ENCODE measurements at regions not wholly inside any gene's neighbourhood (a gene's known extent, or its start where the extent isn't known, plus 50 kb on each side); places are given as distances from the start of the nearest gene placed in this dataset.

DNA sequence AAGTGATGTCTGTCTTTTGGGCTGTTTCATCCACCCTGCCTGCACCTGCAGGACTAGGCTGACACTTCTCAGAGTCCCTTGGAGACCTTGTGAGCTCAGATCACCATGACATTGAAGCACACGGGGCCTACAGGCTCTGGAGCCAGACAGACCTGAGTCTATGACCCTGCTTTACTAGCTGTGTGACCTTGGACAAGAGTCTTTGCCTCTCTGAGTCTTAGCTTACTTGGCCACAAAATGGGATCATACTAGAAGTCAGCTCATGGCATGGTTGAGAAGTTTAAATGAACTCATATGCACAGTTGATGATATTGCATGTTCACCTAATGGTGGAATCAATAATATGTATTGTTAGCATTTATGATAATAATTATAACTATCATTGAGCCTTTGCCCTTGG lies 102.9 kb upstream of the SMAD3 start:
- no peak overlapping the region for H3K27ac ChIP-seq
- no peaks in the 10 kb centered on the region for H3K36me3 ChIP-seq
- H3K4me3 ChIP-seq (ENCODE audit: low read depth in 1 of 2, low read length in 1 of 2): no peak overlapping the region
- no peak for TF ChIP-seq CTCF (IDR thresholded peaks at IDR 0.05)
- no peaks in the 10 kb centered on the region for H3K9me3 ChIP-seq
- no peaks in the 10 kb centered on the region for H3K4me1 ChIP-seq (ENCODE audit: control insufficient read depth in 1 of 2, insufficient read depth in 1 of 2, low read depth in 1 of 2, low read length in 1 of 2)
- peaks cover 44% of the 10 kb centered on the region for H3K27me3 ChIP-seq

- no peak for TF ChIP-seq CTCF (IDR thresholded peaks at IDR 0.05)
- no peak overlapping the region for H3K4me3 ChIP-seq (ENCODE audit: low read depth in 1 of 2, low read length in 1 of 2)
- H3K4me1 ChIP-seq (ENCODE audit: control insufficient read depth in 1 of 2, insufficient read depth in 1 of 2, low read depth in 1 of 2, low read length in 1 of 2): no peaks in the 10 kb centered on the region
- no peak overlapping the region for H3K27ac ChIP-seq
- no peaks in the 10 kb centered on the region for H3K9me3 ChIP-seq
- H3K36me3 ChIP-seq: no peaks in the 10 kb centered on the region
- H3K27me3 ChIP-seq: peaks cover 43% of the 10 kb centered on the region
Measured at GRCh38 chr15:66963084-66963483, 102.3 kb upstream of the SMAD3 start.

DNA sequence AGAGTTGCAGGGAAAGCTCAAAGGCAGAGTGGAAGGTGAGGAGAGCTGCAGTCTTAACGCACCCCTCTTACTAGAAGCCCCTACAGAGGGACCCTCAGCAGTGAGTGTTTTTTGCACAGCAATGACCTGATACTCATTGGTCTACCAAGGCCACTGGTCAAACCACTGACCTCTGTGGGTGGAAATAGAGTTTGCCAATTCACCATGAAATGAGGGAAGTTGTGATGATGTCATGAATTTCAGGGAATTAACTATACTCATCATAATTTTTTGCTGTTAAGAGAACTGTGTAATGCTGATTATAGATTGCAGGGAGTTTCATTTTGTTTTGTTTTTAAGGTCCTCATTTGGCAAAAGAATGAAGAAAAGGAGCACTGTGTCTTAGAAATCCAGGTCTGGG lies 101.7 kb upstream of the SMAD3 start:
- no peak overlapping the region for H3K27ac ChIP-seq
- no peaks in the 10 kb centered on the region for H3K9me3 ChIP-seq
- H3K36me3 ChIP-seq: no peaks in the 10 kb centered on the region
- no peak for TF ChIP-seq CTCF (IDR thresholded peaks at IDR 0.05)
- H3K4me1 ChIP-seq (ENCODE audit: control insufficient read depth in 1 of 2, insufficient read depth in 1 of 2, low read depth in 1 of 2, low read length in 1 of 2): no peaks in the 10 kb centered on the region
- peaks cover 42% of the 10 kb centered on the region for H3K27me3 ChIP-seq
- no peak overlapping the region for H3K4me3 ChIP-seq (ENCODE audit: low read depth in 1 of 2, low read length in 1 of 2)

DNA sequence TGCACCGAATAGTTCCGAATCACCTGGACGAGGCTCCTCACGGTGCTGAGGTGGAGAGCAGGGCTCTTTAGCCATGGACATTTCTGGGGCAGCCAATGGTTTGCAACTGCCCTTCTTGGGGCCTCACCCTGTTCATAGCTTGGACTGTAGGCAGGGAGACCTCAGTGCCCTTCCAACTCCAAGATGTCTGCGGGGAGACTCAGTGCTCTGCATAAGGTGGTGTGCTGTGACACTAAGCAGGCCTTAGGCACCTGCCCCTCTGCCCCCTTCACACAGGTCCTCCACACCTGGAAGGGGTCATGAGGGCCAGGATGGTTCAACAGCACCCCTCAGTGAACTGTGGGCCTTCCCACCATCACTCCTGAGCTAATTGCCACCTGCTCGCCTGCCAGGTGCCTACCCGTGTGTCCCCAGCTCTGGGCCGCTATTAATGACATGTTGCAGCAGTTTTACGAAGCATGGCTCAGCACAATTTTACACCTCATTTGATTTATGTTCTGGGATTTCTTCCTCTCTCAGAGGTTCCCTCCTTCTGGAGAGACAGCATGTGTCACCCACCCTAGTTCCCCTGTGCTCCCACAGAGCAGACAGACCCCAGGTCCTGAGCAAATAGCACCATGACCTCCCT lies 101.2 kb upstream of the SMAD3 start:
- H3K4me3 ChIP-seq (ENCODE audit: low read depth in 1 of 2, low read length in 1 of 2): no peak overlapping the region
- no peaks in the 10 kb centered on the region for H3K9me3 ChIP-seq
- H3K36me3 ChIP-seq: no peaks in the 10 kb centered on the region
- H3K27me3 ChIP-seq: peaks cover 36% of the 10 kb centered on the region
- no peak overlapping the region for H3K27ac ChIP-seq
- no peaks in the 10 kb centered on the region for H3K4me1 ChIP-seq (ENCODE audit: control insufficient read depth in 1 of 2, insufficient read depth in 1 of 2, low read depth in 1 of 2, low read length in 1 of 2)
- no peak for TF ChIP-seq CTCF (IDR thresholded peaks at IDR 0.05)

DNA sequence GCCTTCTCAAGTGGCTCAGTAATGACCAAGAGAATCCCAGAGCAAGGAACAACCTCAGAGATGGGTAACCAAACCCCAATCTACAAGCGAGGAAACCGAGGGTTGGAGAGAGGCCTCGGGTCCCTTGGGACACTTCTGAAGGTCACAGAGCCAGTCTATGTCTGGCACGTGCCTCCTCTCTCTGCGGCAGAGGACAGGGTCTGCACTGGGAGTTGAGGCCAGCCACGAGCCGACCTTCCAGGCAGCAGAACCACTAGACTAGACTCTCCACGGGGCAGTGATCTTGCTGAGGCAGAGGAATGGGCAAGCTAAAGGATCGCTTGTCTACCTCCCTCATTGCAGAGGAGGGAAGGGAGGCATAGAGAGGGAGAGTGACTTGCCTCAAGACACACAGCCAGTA lies 100.6 kb upstream of the SMAD3 start:
- H3K27me3 ChIP-seq: peaks cover 31% of the 10 kb centered on the region

More for the DNA sequence above, 100.6 kb upstream of the SMAD3 start:
- no peaks in the 10 kb centered on the region for H3K36me3 ChIP-seq
- H3K4me3 ChIP-seq (ENCODE audit: low read depth in 1 of 2, low read length in 1 of 2): no peak overlapping the region
- H3K27ac ChIP-seq: no peak overlapping the region
- no peaks in the 10 kb centered on the region for H3K9me3 ChIP-seq
- TF ChIP-seq CTCF (IDR thresholded peaks at IDR 0.05): no peak
- H3K4me1 ChIP-seq (ENCODE audit: control insufficient read depth in 1 of 2, insufficient read depth in 1 of 2, low read depth in 1 of 2, low read length in 1 of 2): no peaks in the 10 kb centered on the region
